ENCODE measurements at regions not wholly inside any gene's neighbourhood (a gene's known extent, or its start where the extent isn't known, plus 50 kb on each side); places are given as distances from the start of the nearest gene placed in this dataset.

- WGBS, 2 donors (ENCODE audit: low coverage in 1 of 2) = 50 to 65% methylated on average over 4 to 7 of the region's 7 CpGs
- no peak for ATAC-seq
- Histone ChIP-seq H3K36me3 (no peaks in the 10 kb centered on the region), H3K4me1 (no peaks in the 10 kb centered on the region), H3K9me3 (peaks cover 0 to 4% (median 0%) of the 10 kb centered on the region in 3 donors), H3K27me3 (no peaks in the 10 kb centered on the region), H3K4me3 (no peak overlapping the region), H3K27ac (no peak overlapping the region)
- TF ChIP-seq POLR2AphosphoS5 (IDR thresholded peaks at IDR 0.05) = no peak
- no peak for TF ChIP-seq POLR2A (IDR thresholded peaks at IDR 0.05)
- no peak for TF ChIP-seq EP300 (IDR thresholded peaks at IDR 0.05)
- no peak for TF ChIP-seq CTCF (IDR thresholded peaks at IDR 0.05)
Observed at GRCh38 chr11:131121426-131122333, 205.4 kb upstream of the SNX19 start.

GRCh38 chr11:131122448-131122847 lies 206.2 kb upstream of the SNX19 start:
- H3K9me3 ChIP-seq = peaks cover 0 to 11% (median 0%) of the 10 kb centered on the region in 3 donors
- TF ChIP-seq POLR2AphosphoS5 (IDR thresholded peaks at IDR 0.05) = no peak
- no peak for TF ChIP-seq EP300 (IDR thresholded peaks at IDR 0.05)
- no peak for TF ChIP-seq POLR2A (IDR thresholded peaks at IDR 0.05)
- TF ChIP-seq CTCF (IDR thresholded peaks at IDR 0.05) = no peak

GRCh38 chr11:131129474-131129873 lies 213.2 kb upstream of the SNX19 start:
- H3K4me1 ChIP-seq = no peaks in the 10 kb centered on the region
- H3K27ac ChIP-seq = no peak overlapping the region
- 83 to 88% methylated on average over 2 of the region's 2 CpGs for WGBS, 2 donors (ENCODE audit: low coverage in 1 of 2)
- H3K9me3 ChIP-seq = peaks cover 0 to 29% (median 0%) of the 10 kb centered on the region in 3 donors
- no peak for ATAC-seq
- no peak for TF ChIP-seq CTCF (IDR thresholded peaks at IDR 0.05)
- TF ChIP-seq POLR2A (IDR thresholded peaks at IDR 0.05) = no peak
- no peak for TF ChIP-seq EP300 (IDR thresholded peaks at IDR 0.05)
- TF ChIP-seq POLR2AphosphoS5 (IDR thresholded peaks at IDR 0.05) = no peak
- H3K27me3 ChIP-seq = no peaks in the 10 kb centered on the region
- H3K4me3 ChIP-seq = no peak overlapping the region
- no peaks in the 10 kb centered on the region for H3K36me3 ChIP-seq

More at GRCh38 chr11:131122448-131122847, 206.2 kb upstream of the SNX19 start:
- ATAC-seq = no peak
- no peak overlapping the region for H3K4me3 ChIP-seq
- H3K27ac ChIP-seq = no peak overlapping the region
- H3K4me1 ChIP-seq = no peaks in the 10 kb centered on the region
- WGBS, 2 donors (ENCODE audit: low coverage in 1 of 2) = 59 to 64% methylated on average over 5 of the region's 5 CpGs
- no peaks in the 10 kb centered on the region for H3K36me3 ChIP-seq
- H3K27me3 ChIP-seq = no peaks in the 10 kb centered on the region

- WGBS, 2 donors (ENCODE audit: low coverage in 1 of 2) = 71 to 94% methylated on average over 2 to 3 of the region's 3 CpGs
- H3K27me3 ChIP-seq = no peaks in the 10 kb centered on the region
- H3K36me3 ChIP-seq = no peaks in the 10 kb centered on the region
- no peaks in the 10 kb centered on the region for H3K9me3 ChIP-seq
- no peak overlapping the region for H3K4me3 ChIP-seq
- no peak for ATAC-seq
- no peaks in the 10 kb centered on the region for H3K4me1 ChIP-seq
- no peak overlapping the region for H3K27ac ChIP-seq
- TF ChIP-seq EP300 (IDR thresholded peaks at IDR 0.05) (no peak), CTCF (IDR thresholded peaks at IDR 0.05) (no peak), POLR2A (IDR thresholded peaks at IDR 0.05) (no peak), POLR2AphosphoS5 (IDR thresholded peaks at IDR 0.05) (no peak)
Observed at GRCh38 chr11:131135611-131136010, 219.3 kb upstream of the SNX19 start.

- WGBS, 2 donors (ENCODE audit: low coverage in 1 of 2) = 67% methylated on average over 1 of the region's 1 CpG; no CpG with 5 or more reads in 1 of the 2 donors
- Histone ChIP-seq H3K4me1 (no peaks in the 10 kb centered on the region), H3K9me3 (no peaks in the 10 kb centered on the region), H3K27me3 (no peaks in the 10 kb centered on the region), H3K36me3 (no peaks in the 10 kb centered on the region), H3K27ac (no peak overlapping the region), H3K4me3 (no peak overlapping the region)
- no peak for ATAC-seq
- TF ChIP-seq POLR2AphosphoS5 (IDR thresholded peaks at IDR 0.05) (no peak), CTCF (IDR thresholded peaks at IDR 0.05) (no peak), POLR2A (IDR thresholded peaks at IDR 0.05) (no peak), EP300 (IDR thresholded peaks at IDR 0.05) (no peak)
Observed at GRCh38 chr11:131136486-131136885, 220.2 kb upstream of the SNX19 start.
